T-helper 2 cell treated with Interferon-gamma antibody and Interleukin-4, amounts not matched to agents 5 μg/mL and 100 μg/mL, for 36 hours (primary cell): ENCODE measurements at regions not wholly inside any gene's neighbourhood (a gene's known extent, or its start where the extent isn't known, plus 50 kb on each side); places are given as distances from the start of the nearest gene placed in this dataset.
A peak's percentile ranks its signal among the peaks of the same experiment; 100 is the strongest.
"Not testable (repeated sequence)": the region's sequence is repeated elsewhere in the genome, so short reads cannot be mapped to it uniquely, and the experiment has no call there.

Source experiments
- DNase-seq: peaks from one replicate; pipeline ENCODE4 v3.0.0; 2021; ENCODE audit warnings: low spot score
- H3K27ac Mint-ChIP-seq: one replicate; pipeline ENCODE4 v1.8.0; 2021; ENCODE audit warnings: mild to moderate bottlenecking, mixed read lengths
- H3K27me3 Mint-ChIP-seq: one replicate; pipeline ENCODE4 v1.8.0; 2021; ENCODE audit warnings: low read depth, mixed read lengths
- H3K36me3 Mint-ChIP-seq: one replicate; pipeline ENCODE4 v1.8.0; 2021; ENCODE audit warnings: low read depth, mixed read lengths
- H3K4me1 Mint-ChIP-seq: one replicate; pipeline ENCODE4 v1.8.0; 2021; ENCODE audit warnings: low read depth, mixed read lengths
- H3K4me3 Mint-ChIP-seq: one replicate; pipeline ENCODE4 v1.8.0; 2022; ENCODE audit warnings: mild to moderate bottlenecking, moderate library complexity, mixed read lengths
- H3K9me3 Mint-ChIP-seq: one replicate; pipeline ENCODE4 v1.8.0; 2021; ENCODE audit warnings: mixed read lengths

- H3K27ac Mint-ChIP-seq, H3K36me3 Mint-ChIP-seq, H3K9me3 Mint-ChIP-seq, DNase-seq, H3K27me3 Mint-ChIP-seq, H3K4me3 Mint-ChIP-seq: not testable (repeated sequence)
- H3K4me1 Mint-ChIP-seq, result peaks cover 18% of the 10 kb centered on the region
These were observed 64.6 kb upstream of the ADA2 start for GRCh38 chr22:17283865-17284264.

- no peak for DNase-seq
- Mint-ChIP-seq H3K4me1 (peaks cover 18% of the 10 kb centered on the region), H3K4me3 (no peak overlapping the region), H3K27ac (no peak overlapping the region), H3K36me3 (no peaks in the 10 kb centered on the region), H3K9me3 (no peaks in the 10 kb centered on the region), H3K27me3 (no peaks in the 10 kb centered on the region)
These were observed 64.2 kb upstream of the ADA2 start for GRCh38 chr22:17283423-17283822.

DNA sequence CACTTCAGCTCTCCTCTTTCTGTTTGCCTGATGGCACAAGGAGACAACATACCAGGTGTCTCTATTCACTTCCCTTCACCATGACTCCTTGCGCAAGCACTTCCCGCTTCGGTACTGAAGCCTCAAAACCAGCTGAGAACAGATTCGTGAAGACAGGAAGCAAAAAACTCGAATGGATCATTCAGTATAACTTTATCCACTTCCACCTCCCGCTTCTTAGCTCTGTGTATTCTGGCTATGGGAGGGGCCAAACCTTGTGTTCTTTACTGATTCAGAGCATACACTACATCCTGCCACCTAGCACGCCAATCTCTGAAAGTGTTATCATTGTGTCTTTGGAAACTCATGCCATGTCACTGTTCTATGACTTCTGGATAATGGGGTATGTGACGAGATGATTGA is 62.2 kb upstream of the ADA2 start:
- Mint-ChIP-seq H3K27me3 (no peaks in the 10 kb centered on the region), H3K36me3 (no peaks in the 10 kb centered on the region), H3K9me3 (no peaks in the 10 kb centered on the region), H3K4me3 (peak overlapping the region; percentile 77), H3K4me1 (peaks cover 18% of the 10 kb centered on the region), H3K27ac (peak overlapping the region; percentile 94)
- no peak for DNase-seq

DNA sequence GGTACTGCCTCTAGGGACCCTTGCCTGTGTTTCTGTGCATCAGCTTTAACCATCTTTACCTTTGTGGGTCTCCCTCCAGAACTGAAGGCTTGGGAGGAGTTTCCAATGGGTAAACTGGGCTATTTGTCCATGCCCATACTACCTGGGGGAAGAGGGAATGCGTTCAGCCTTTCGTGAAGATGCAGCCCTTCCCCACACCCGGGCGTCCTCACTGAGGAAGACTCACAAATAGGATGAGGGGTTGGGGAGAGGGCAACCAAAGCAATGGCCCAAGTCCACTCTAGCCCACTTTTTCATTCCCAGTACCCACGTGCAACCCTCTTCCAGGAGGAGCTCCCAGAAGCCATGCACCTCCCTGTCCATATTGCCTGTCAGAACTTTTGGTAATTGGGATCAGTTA is 61.8 kb upstream of the ADA2 start:
- no peak for DNase-seq
- Mint-ChIP-seq H3K27me3 (no peaks in the 10 kb centered on the region), H3K27ac (peak overlapping the region; percentile 94), H3K9me3 (no peaks in the 10 kb centered on the region), H3K4me1 (peaks cover 18% of the 10 kb centered on the region), H3K4me3 (peak overlapping the region; percentile 77), H3K36me3 (no peaks in the 10 kb centered on the region)

DNA sequence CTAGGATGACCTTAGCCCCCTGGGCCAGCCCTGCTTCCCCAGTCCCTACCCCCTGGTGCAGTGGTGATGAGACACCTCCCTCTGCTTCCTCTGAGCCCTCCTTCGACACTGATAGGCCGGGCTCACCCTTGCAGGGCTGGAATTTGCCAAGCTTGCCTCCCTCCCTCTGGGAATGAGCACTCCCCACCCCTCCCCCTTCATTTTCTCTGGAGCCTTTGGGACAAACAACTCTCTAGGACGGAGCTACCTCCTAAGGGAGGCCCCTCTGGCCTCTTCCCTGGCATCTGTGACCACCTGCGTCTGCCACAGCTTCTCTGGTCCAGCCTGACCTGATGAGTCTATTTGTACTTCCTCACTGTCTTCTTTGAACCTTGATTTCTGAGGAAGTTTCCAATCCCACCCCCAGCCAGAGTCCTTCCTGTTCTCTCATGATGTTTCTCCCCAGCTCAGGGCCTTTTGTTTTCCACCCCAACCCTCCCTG is 53.3 kb upstream of the ADA2 start:
- Mint-ChIP-seq H3K36me3 (no peaks in the 10 kb centered on the region), H3K9me3 (no peaks in the 10 kb centered on the region), H3K4me1 (peaks cover 22% of the 10 kb centered on the region), H3K27ac (peak overlapping the region; percentile 34), H3K4me3 (no peak overlapping the region), H3K27me3 (no peaks in the 10 kb centered on the region)
- no peak for DNase-seq

GRCh38 chr22:17271711-17272451 is 52.6 kb upstream of the ADA2 start:
- Mint-ChIP-seq H3K36me3 (no peaks in the 10 kb centered on the region), H3K9me3 (no peaks in the 10 kb centered on the region), H3K4me1 (peaks cover 29% of the 10 kb centered on the region), H3K27ac (no peak overlapping the region), H3K27me3 (no peaks in the 10 kb centered on the region), H3K4me3 (no peak overlapping the region)
- DNase-seq, result no peak

- Mint-ChIP-seq H3K27me3 (no peaks in the 10 kb centered on the region), H3K36me3 (no peaks in the 10 kb centered on the region), H3K4me1 (peaks cover 42% of the 10 kb centered on the region), H3K9me3 (no peaks in the 10 kb centered on the region), H3K4me3 (no peak overlapping the region), H3K27ac (no peak overlapping the region)
- no peak for DNase-seq
These were observed 50.5 kb upstream of the ADA2 start for GRCh38 chr22:17269607-17270261.

- Mint-ChIP-seq H3K9me3 (no peaks in the 10 kb centered on the region), H3K27me3 (no peaks in the 10 kb centered on the region), H3K36me3 (no peaks in the 10 kb centered on the region), H3K27ac (no peak overlapping the region), H3K4me1 (peaks cover 42% of the 10 kb centered on the region), H3K4me3 (no peak overlapping the region)
- DNase-seq, result no peak
These were observed 50.0 kb upstream of the ADA2 start for GRCh38 chr22:17269224-17269606.
